Frontal cortex (tissue), 3 donors: ENCODE measurements at regions not wholly inside any gene's neighbourhood (a gene's known extent, or its start where the extent isn't known, plus 50 kb on each side); places are given as distances from the start of the nearest gene placed in this dataset.
"Not testable (repeated sequence)": the region's sequence is repeated elsewhere in the genome, so short reads cannot be mapped to it uniquely, and the experiment has no call there.

Experiments used
- DNase-seq, 2 donors: peaks; one replicate each; pipeline ENCODE4 v3.0.0; 2012; ENCODE audit warnings: low spot score in 2 of 2
- FAIRE-seq: peaks from 2 replicates; lab custom pipeline; 2012; peaks lifted over from hg19 to GRCh38; lab: Jason Lieb, UNC
- donor health status: control.
- donor health status: control.
- donor health status: control.

GRCh38 chrX:125497667-125498066, 178.0 kb downstream of the TEX13C start:
- DNase-seq, result no peak
- FAIRE-seq, result no peak

GRCh38 chrX:125503769-125504168, 184.1 kb downstream of the TEX13C start:
- DNase-seq (no peak), FAIRE-seq (no peak)

GRCh38 chrX:125505207-125505606, 185.5 kb downstream of the TEX13C start:
- DNase-seq (no peak), FAIRE-seq (no peak)

- DNase-seq, result no peak
- no peak for FAIRE-seq
Observed at GRCh38 chrX:125507119-125507518, 187.4 kb downstream of the TEX13C start.

GRCh38 chrX:125520029-125520428, 200.4 kb downstream of the TEX13C start:
- DNase-seq (no peak), FAIRE-seq (no peak)

- DNase-seq (no peak), FAIRE-seq (no peak)
Observed at GRCh38 chrX:125522752-125523151, 203.1 kb downstream of the TEX13C start.

- FAIRE-seq (no peak), DNase-seq (no peak)
Observed at GRCh38 chrX:125532411-125533089, 212.9 kb downstream of the TEX13C start.

GRCh38 chrX:125533352-125533751, 213.7 kb downstream of the TEX13C start:
- FAIRE-seq, result no peak

GRCh38 chrX:125544031-125544660, 224.5 kb downstream of the TEX13C start:
- FAIRE-seq (no peak), DNase-seq (no peak)

More at GRCh38 chrX:125533352-125533751, 213.7 kb downstream of the TEX13C start:
- DNase-seq, result no peak

- no peak for DNase-seq
- FAIRE-seq, result no peak
Observed at GRCh38 chrX:125544856-125545255, 225.2 kb downstream of the TEX13C start.

GRCh38 chrX:125577479-125577878, 257.8 kb downstream of the TEX13C start:
- FAIRE-seq, result no peak

GRCh38 chrX:125604448-125604847, 284.8 kb downstream of the TEX13C start:
- FAIRE-seq, result no peak
- DNase-seq, result no peak

More at GRCh38 chrX:125577479-125577878, 257.8 kb downstream of the TEX13C start:
- DNase-seq, result no peak

GRCh38 chrX:125605145-125605544, 285.5 kb downstream of the TEX13C start:
- DNase-seq (no peak), FAIRE-seq (no peak)

GRCh38 chrX:125614591-125615343, 295.1 kb downstream of the TEX13C start:
- DNase-seq, FAIRE-seq: not testable (repeated sequence)

GRCh38 chrX:125620715-125621587, 301.3 kb downstream of the TEX13C start:
- FAIRE-seq, result no peak
- no peak for DNase-seq

- no peak for FAIRE-seq
- DNase-seq, result no peak
Observed at GRCh38 chrX:125621588-125621927, 301.9 kb downstream of the TEX13C start.

- no peak for FAIRE-seq
- no peak for DNase-seq
Observed at GRCh38 chrX:125622899-125623298, 303.2 kb downstream of the TEX13C start.

- DNase-seq (no peak), FAIRE-seq (no peak)
Observed at GRCh38 chrX:125627676-125628075, 308.0 kb downstream of the TEX13C start.

- DNase-seq (no peak), FAIRE-seq (no peak)
Observed at GRCh38 chrX:125628435-125628834, 308.8 kb downstream of the TEX13C start.

- DNase-seq (no peak), FAIRE-seq (no peak)
Observed at GRCh38 chrX:125641405-125641804, 321.7 kb downstream of the TEX13C start.
